Natural killer cell (primary cell): ENCODE measurements at regions not wholly inside any gene's neighbourhood (a gene's known extent, or its start where the extent isn't known, plus 50 kb on each side); places are given as distances from the start of the nearest gene placed in this dataset.

Experiments used
- ATAC-seq, 3 donors: fragments of 150-1000 bp in 2 of 3; fragments of 200-7000 bp in 1 of 3; cut with Tn5 transposase; 1 replicate in 1 of 3; 2 replicates in 2 of 3; pipeline ENCODE4 v1.10.0; 2021; ENCODE audit warnings: mild to moderate bottlenecking in 2 of 3, moderate library complexity in 2 of 3
- DNase-seq, 2 donors: peaks; one replicate each; pipeline versions ENCODE4 v3.0.0 to v3.0.0-alpha.2; 2013 to 2021; ENCODE audit warnings: mixed read lengths in 1 of 2
- H3K27ac ChIP-seq: one replicate; pipeline ENCODE4 v1.5.1; 2013; ENCODE audit warnings: mild to moderate bottlenecking, low read length
- H3K27me3 ChIP-seq: one replicate; pipeline ENCODE4 v1.6.1; 2013; ENCODE audit warnings: low read length; ENCODE audit not compliant: control insufficient read depth, insufficient read depth
- H3K36me3 ChIP-seq: one replicate; pipeline ENCODE4 v1.6.1; 2013; ENCODE audit warnings: low read length; ENCODE audit not compliant: control insufficient read depth, insufficient read depth
- H3K4me1 ChIP-seq: one replicate; pipeline ENCODE4 v1.6.1; 2013; ENCODE audit warnings: low read length; ENCODE audit not compliant: control insufficient read depth, insufficient read depth
- H3K4me3 ChIP-seq: one replicate; pipeline ENCODE4 v1.5.1; 2013; ENCODE audit warnings: low read length
- H3K9me3 ChIP-seq: one replicate; pipeline ENCODE4 v1.6.1; 2013; ENCODE audit warnings: low read length; ENCODE audit not compliant: control insufficient read depth, insufficient read depth
- H3K27ac Mint-ChIP-seq, 2 donors: one replicate each; pipeline ENCODE4 v1.8.0; 2022; ENCODE audit warnings: mild to moderate bottlenecking in 2 of 2, mixed read lengths in 2 of 2, moderate library complexity in 1 of 2
- H3K27me3 Mint-ChIP-seq, 2 donors: one replicate each; pipeline ENCODE4 v1.8.0; 2022; ENCODE audit warnings: low read depth in 2 of 2, mixed read lengths in 2 of 2
- H3K36me3 Mint-ChIP-seq: one replicate; pipeline ENCODE4 v1.8.0; 2022; ENCODE audit warnings: mixed read lengths
- H3K4me1 Mint-ChIP-seq, 2 donors: one replicate each; pipeline ENCODE4 v1.8.0; 2022; ENCODE audit warnings: mixed read lengths in 2 of 2
- H3K4me3 Mint-ChIP-seq: one replicate; pipeline ENCODE4 v1.8.0; 2022; ENCODE audit warnings: mild to moderate bottlenecking, moderate library complexity, mixed read lengths
- H3K9me3 Mint-ChIP-seq, 2 donors: one replicate each; pipeline ENCODE4 v1.8.0; 2022; ENCODE audit warnings: mixed read lengths in 2 of 2
- WGBS: methylation state at CpG from one replicate; pipeline ENCODE4 v1.1.7; 2013; ENCODE audit warnings: missing lambda C conversion rate; ENCODE audit not compliant: insufficient coverage; 5-methylcytosine and 5-hydroxymethylcytosine counted together
- intact Hi-C: fragments of 100-400 bp; cut with micrococcal nuclease; formaldehyde crosslinking; loops from one replicate; pipeline ENCODE4 v1.14.2; 2022
- TF ChIP-seq, protein P1 (sequence below): fragments of 200-600 bp; IDR thresholded peaks from one replicate; pipeline ENCODE4 v1.8.0; 2022; ENCODE audit warnings: antibody characterized with exemption

DNA sequence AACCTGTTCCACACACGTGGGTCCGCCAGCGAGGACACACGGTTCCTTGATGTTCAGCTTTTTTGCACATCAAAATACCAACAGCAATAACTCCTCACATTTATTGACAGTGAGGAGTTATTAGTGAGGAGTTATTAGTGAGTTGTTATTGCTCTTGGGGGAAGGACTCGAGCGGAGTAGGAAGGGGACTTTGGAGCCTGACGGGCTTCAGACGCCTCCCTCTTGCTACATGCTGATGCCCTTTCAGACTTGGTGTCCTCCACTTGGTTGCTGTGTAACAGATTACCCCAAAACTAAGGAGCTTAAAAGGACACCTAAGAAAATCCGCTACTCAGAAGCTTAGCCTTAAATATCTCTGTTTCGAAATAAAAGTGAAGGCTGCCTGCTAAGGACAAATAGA, 181.9 kb upstream of the MSX2 start:
- TF ChIP-seq, protein P1, sequence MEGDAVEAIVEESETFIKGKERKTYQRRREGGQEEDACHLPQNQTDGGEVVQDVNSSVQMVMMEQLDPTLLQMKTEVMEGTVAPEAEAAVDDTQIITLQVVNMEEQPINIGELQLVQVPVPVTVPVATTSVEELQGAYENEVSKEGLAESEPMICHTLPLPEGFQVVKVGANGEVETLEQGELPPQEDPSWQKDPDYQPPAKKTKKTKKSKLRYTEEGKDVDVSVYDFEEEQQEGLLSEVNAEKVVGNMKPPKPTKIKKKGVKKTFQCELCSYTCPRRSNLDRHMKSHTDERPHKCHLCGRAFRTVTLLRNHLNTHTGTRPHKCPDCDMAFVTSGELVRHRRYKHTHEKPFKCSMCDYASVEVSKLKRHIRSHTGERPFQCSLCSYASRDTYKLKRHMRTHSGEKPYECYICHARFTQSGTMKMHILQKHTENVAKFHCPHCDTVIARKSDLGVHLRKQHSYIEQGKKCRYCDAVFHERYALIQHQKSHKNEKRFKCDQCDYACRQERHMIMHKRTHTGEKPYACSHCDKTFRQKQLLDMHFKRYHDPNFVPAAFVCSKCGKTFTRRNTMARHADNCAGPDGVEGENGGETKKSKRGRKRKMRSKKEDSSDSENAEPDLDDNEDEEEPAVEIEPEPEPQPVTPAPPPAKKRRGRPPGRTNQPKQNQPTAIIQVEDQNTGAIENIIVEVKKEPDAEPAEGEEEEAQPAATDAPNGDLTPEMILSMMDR: no peak
- peaks cover 0 to 2% of the 10 kb centered on the region in 2 donors for H3K27me3 Mint-ChIP-seq
- intact Hi-C loops: no loop called here
- WGBS: 84% methylated on average over 6 of the region's 10 CpGs
- no peaks in the 10 kb centered on the region for H3K4me1 Mint-ChIP-seq
- no peaks in the 10 kb centered on the region for H3K9me3 ChIP-seq
- DNase-seq (no peak), ATAC-seq (no peak)
- no peaks in the 10 kb centered on the region for H3K4me1 ChIP-seq
- no peak overlapping the region for H3K27ac ChIP-seq
- no peak overlapping the region for H3K27ac Mint-ChIP-seq
- H3K36me3 Mint-ChIP-seq: no peaks in the 10 kb centered on the region
- H3K27me3 ChIP-seq: no peaks in the 10 kb centered on the region
- no peaks in the 10 kb centered on the region for H3K36me3 ChIP-seq
- no peak overlapping the region for H3K4me3 Mint-ChIP-seq
- no peak overlapping the region for H3K4me3 ChIP-seq
- peaks cover 0 to 2% of the 10 kb centered on the region in 2 donors for H3K9me3 Mint-ChIP-seq

DNA sequence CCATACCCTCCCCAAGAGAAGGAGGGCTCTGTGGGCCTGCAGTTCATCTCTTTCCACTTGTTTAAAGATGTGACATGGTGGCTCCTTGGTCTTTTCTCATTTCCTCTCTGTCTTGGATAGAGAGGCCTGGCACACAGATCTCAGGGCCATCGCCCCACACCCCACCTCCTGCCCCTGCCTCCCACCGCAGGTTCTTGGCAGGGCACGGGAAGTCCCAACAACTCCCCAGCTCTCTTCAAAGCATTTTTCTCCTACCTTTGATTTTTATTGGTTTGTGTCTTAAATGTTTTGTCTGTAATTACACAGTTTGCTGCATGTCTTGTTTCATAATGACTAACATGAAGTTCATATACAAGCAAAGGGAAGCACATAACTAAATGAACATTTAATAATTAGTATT, 178.5 kb upstream of the MSX2 start:
- Mint-ChIP-seq H3K4me3 (no peak overlapping the region), H3K27ac (no peak overlapping the region), H3K36me3 (no peaks in the 10 kb centered on the region), H3K27me3 (peaks cover 2 to 8% of the 10 kb centered on the region in 2 donors), H3K4me1 (no peaks in the 10 kb centered on the region), H3K9me3 (no peaks in the 10 kb centered on the region)
- no peaks in the 10 kb centered on the region for H3K36me3 ChIP-seq
- WGBS: 70% methylated on average over 2 of the region's 3 CpGs
- no peak overlapping the region for H3K4me3 ChIP-seq
- TF ChIP-seq, protein P1: no peak
- intact Hi-C loops: no loop called here
- H3K4me1 ChIP-seq: no peaks in the 10 kb centered on the region
- DNase-seq: no peak
- no peaks in the 10 kb centered on the region for H3K27me3 ChIP-seq
- H3K9me3 ChIP-seq: no peaks in the 10 kb centered on the region
- no peak overlapping the region for H3K27ac ChIP-seq
- no peak for ATAC-seq

DNA sequence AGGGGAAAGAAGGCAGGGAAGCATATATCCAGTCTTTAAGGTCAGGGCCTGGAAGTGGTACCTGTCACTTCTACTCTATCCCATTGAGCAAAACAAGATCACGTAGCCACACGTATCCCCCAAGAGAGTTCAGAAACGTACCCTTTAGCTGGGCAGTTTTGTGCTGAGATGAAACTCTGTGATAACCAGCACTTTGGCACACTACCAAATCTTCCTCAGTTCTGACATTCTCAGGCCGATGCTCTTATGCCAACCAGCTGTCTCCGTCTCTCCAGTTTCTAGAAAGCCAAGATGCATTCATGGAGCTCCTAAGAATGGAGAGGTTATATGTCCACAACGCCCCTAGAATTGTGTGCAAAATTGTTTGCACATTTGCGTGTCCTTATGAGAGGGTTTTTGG, 176.6 kb upstream of the MSX2 start:
- Mint-ChIP-seq H3K36me3 (no peaks in the 10 kb centered on the region), H3K27ac (no peak overlapping the region), H3K4me3 (no peak overlapping the region), H3K4me1 (no peaks in the 10 kb centered on the region), H3K27me3 (peaks cover 2 to 8% of the 10 kb centered on the region in 2 donors), H3K9me3 (no peaks in the 10 kb centered on the region)
- Histone ChIP-seq H3K4me1 (no peaks in the 10 kb centered on the region), H3K36me3 (no peaks in the 10 kb centered on the region), H3K4me3 (no peak overlapping the region), H3K27me3 (no peaks in the 10 kb centered on the region), H3K9me3 (no peaks in the 10 kb centered on the region), H3K27ac (no peak overlapping the region)
- intact Hi-C loops: no loop called here
- ATAC-seq (peak in 1 of 3 donors; percentile 16), DNase-seq (no peak)
- WGBS: 88% methylated on average over 6 of the region's 7 CpGs
- TF ChIP-seq, protein P1: no peak

DNA sequence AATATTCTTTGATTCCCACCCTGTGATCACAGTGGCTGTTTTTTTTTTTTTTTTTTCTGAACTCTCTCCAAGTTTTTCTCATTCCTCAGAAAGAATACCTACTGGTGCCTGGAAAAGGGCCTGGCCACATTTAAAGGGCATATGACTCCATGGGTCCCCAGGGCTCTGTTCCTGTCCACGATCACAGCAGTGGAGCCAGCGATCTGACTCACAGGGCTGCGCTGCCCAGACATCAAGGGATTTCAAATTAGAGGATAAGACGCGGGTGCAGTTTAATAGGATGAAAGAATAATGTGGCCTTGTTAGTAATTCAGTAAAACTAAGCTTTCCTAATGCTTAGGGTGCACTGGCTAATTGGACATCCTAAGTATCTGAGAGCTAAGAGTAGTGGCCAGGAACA, 175.1 kb upstream of the MSX2 start:
- ATAC-seq (no peak), DNase-seq (no peak)
- peaks cover 2 to 8% of the 10 kb centered on the region in 2 donors for H3K27me3 Mint-ChIP-seq
- TF ChIP-seq, protein P1: no peak
- Histone ChIP-seq H3K27ac (no peak overlapping the region), H3K4me1 (no peaks in the 10 kb centered on the region), H3K4me3 (no peak overlapping the region), H3K36me3 (no peaks in the 10 kb centered on the region), H3K27me3 (no peaks in the 10 kb centered on the region), H3K9me3 (no peaks in the 10 kb centered on the region)
- intact Hi-C loops: no loop called here
- WGBS: 94% methylated on average over 5 of the region's 5 CpGs
- no peaks in the 10 kb centered on the region for H3K9me3 Mint-ChIP-seq
- no peak overlapping the region for H3K4me3 Mint-ChIP-seq
- no peaks in the 10 kb centered on the region for H3K4me1 Mint-ChIP-seq
- H3K36me3 Mint-ChIP-seq: no peaks in the 10 kb centered on the region
- H3K27ac Mint-ChIP-seq: no peak overlapping the region
